WI38 (cell line): ENCODE measurements at regions not wholly inside any gene's neighbourhood (a gene's known extent, or its start where the extent isn't known, plus 50 kb on each side); places are given as distances from the start of the nearest gene placed in this dataset.
"Not testable (repeated sequence)": the region's sequence is repeated elsewhere in the genome, so short reads cannot be mapped to it uniquely, and the experiment has no call there.

Experiments
- H3K4me3 ChIP-seq: 2 replicates; pipeline ENCODE4 v1.5.1; 2011; ENCODE audit warnings: low read depth, mild to moderate bottlenecking, control low read depth, low read length
- TF ChIP-seq, protein P1 (sequence below): IDR thresholded peaks from 2 replicates; pipeline ENCODE4 v1.5.1; 2012; ENCODE audit warnings: low read depth, mild to moderate bottlenecking, control low read depth, low read length

DNA sequence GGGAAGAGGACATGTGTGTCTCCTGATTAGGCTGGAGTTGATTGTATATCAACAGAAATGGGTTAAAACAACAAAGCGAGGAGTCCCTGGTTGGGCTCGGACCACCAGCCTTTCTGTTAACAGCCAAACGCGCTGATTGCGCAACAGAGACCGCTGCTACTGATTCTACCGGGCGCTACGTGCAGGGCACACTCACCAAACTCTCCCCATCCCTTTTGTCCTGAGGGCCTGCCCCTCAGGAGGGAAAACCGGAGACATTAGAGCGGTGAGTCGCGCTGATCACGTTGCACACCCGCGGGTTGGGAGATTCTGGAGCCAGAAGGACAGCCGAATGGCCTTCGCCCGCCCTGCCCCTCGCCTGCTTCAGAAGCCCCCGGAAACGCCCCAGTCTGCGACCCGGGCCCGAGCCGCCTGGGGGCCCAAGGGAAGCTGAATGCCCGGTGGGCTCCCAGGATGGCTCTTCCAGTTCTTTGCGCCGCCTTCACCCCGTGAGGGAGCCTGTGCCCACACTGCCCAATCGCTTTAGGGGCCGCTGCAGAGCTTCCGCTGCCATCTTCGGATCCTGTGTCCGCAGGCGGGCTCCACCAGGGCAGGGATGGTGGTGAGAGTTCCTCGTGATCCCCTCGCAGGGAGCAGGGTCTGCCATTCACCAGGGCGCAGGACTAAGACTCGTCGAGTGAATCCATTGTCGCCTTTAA is 165.4 kb upstream of the NBPF11 start:
- TF ChIP-seq, protein P1, sequence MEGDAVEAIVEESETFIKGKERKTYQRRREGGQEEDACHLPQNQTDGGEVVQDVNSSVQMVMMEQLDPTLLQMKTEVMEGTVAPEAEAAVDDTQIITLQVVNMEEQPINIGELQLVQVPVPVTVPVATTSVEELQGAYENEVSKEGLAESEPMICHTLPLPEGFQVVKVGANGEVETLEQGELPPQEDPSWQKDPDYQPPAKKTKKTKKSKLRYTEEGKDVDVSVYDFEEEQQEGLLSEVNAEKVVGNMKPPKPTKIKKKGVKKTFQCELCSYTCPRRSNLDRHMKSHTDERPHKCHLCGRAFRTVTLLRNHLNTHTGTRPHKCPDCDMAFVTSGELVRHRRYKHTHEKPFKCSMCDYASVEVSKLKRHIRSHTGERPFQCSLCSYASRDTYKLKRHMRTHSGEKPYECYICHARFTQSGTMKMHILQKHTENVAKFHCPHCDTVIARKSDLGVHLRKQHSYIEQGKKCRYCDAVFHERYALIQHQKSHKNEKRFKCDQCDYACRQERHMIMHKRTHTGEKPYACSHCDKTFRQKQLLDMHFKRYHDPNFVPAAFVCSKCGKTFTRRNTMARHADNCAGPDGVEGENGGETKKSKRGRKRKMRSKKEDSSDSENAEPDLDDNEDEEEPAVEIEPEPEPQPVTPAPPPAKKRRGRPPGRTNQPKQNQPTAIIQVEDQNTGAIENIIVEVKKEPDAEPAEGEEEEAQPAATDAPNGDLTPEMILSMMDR: no peak
- no peak overlapping the region for H3K4me3 ChIP-seq

DNA sequence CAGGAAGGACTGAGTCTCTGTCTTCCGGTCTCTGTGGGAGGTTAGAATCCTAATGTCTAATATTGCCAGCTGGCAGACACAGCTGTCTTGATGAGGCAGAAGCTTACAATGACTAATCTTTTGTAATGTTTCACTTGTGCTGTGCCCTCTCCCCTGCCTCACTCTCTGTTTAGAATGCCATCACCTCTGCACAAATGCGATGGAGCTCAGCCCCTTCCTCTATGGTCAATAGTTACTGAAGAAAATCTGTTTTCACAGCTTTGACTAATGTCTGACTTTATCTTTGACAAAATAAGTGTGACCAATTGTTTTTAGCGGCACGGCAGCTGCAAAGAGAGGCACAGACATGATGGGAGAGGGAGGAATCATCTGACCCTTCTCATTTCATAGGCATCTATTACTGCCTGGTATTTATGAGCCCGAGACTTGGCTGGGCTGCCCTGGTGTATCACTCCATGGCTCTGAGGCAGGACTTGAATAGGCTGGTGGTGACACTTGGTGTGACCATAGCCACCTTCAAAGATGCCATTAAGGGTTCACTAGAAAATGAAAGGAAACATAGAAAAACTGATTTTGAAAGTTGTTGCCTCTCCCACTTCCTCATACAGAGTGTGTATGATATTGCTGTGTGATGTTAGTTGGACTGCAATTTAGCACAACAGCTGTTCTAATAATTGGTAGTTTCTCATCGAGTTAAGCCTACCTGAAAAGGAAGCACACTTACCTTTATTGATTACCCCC is 163.2 kb upstream of the NBPF11 start:
- TF ChIP-seq, protein P1: no peak
- no peak overlapping the region for H3K4me3 ChIP-seq

DNA sequence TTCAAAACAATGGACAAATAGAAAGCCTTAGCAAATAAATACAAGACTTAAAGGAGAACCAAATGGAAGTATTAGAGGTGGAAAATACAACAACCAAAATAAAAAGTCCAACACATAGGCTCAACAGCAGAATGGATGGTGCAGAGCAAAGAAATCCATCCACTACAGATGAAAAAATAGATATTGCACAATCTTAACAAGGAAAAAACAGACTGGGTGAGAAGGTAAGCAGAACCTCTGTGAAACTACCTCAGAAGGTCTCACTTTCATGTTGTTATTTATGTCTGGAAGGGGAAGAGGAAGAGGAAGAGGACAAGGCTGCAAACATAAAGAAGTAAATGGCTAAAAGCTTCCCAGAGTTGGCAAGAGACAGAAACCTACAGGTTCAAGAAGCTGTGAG is 158.7 kb upstream of the NBPF11 start:
- H3K4me3 ChIP-seq: no peak overlapping the region
- TF ChIP-seq, protein P1: no peak

DNA sequence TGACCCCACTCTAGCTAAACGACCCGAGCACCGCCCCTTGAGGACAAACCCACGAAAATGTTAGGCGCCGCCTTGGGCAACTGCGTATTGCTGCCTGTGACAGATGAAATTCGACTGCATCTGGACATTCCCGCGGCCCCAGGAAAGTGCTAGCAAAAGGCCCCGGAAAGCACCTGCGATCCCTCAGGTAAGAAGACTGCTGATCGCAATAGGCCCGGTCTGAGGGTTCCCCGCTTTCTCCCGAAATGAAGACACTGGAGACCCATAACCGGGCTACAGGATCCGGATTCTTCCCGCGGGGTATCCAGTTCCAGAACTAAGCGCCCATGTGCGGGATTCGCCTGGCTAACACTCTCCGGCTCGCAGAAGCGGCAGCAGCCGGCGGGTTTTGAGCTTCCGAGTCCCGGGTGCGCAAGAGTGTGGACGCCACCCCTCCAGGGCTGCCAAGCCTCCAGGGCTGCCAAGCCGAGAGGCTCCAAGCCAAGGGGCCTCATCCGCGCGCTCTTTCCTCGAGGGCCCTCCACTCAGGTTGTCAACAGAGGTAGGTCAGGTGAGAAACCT is 157.9 kb upstream of the NBPF11 start:
- H3K4me3 ChIP-seq: no peak overlapping the region

DNA sequence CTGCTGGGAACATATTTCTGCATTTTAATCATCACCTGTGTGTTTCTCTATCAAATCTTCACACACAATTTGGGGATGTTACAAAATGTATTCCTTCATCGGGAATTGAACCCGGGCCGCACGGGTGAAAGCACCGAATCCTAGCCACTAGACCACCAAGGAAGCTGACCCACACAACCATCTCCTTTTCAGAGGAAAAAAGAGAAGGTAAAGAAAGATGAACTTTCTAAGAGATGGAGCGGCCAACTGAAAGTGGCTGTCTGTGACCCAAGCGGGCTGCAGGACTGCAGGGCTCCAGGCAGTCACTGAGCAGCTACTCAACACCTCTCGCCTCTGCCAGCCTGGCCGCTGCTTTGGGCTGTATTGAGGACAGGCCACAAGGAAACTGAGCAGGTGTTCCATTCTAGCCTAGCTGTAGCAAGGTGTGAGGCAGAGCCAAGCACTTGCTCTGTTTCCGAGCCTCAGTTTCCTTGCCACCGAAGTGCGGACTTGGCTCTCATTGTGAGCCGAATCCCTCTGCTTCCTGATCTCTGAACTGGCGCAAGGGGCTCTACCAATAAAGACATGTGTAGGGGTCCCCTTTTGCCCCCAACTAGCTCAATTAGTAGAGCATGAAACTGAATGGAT is 156.9 kb upstream of the NBPF11 start:
- no peak overlapping the region for H3K4me3 ChIP-seq
- TF ChIP-seq, protein P1: no peak

More for the DNA sequence above, 157.9 kb upstream of the NBPF11 start:
- TF ChIP-seq, protein P1: no peak

DNA sequence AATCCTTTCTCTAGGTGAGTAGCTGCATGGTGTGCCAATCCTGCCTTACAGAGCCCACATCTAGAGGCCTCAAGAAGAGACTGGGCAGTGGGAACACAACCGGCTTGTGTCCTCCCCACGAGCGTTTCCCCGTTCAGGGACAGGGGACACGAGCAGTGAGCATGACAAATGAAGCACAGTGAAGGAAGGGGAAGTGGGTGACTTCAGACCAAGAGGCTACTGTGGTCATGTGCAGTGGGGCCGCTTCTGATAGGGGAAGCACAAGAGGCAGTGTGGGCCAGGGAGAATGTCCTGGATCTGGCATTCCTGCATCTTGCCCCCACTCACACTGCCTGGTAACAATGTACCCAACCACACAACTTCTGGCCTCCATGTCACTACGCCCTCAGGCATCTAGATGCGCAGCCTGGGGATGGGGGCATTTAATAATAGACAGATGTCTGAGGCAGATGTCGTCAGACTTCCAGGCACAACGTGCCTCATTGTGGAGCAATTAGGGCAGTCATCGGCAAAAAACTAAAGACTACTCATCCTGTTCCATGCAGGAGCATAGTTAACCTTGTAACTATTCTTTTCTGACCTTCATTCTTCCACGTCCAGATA is 155.6 kb upstream of the NBPF11 start:
- TF ChIP-seq, protein P1: no peak
- H3K4me3 ChIP-seq: no peak overlapping the region

DNA sequence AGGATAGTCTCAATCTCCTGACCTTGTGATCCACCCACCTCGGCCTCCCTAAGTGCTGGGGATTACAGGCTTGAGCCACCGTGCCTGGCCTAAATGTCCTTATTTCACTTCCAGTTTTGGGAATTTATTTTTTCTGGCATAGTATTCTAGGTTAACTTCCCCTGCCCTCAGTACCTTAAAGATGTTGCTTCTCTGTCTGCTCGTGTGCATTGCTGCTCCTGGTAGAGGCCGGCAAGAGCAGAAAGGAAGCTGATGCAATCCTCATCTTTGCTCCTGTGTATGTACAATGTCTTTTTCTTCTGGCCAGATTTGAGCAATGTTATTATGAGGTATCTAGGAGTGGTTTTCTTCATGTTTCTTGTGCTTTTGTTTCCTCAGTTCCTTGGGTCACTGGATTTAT is 152.9 kb upstream of the NBPF11 start:
- not testable (repeated sequence) for H3K4me3 ChIP-seq

DNA sequence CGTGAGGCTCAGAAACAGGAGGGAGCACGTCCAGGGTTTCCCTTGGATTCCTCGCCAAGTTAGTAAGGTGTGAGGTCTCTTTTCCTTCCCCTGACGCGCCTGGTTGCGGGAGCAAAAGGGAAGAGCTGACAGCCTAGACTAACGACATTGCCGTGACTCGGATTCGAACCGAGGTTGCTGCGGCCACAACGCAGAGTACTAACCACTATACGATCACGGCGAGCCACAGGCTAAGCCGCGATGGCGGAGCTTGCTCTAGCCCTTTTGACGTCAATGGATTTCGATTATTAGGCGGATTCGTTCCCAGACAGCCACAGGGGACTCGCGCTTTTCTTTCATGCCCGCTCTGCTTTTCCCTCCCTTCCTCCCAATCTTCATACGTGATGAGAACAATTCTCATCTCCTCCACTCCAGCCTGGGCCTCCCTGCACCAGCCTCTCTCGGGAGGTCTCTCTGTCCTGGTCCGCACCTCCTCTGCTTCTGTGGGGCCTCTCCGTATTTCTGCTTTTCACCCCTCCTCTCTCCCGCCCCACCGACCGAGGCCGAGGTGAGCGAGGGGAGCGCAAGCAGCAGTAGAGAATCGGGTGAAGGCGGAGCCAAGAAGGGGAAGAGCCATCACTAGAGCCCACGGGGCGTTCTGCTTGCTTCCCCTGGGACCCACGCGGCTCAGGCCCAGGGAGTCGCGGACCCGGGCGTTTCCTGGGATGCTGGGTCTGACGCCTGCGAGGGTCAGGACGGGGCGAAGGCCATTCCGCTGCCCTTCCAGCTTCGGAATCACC is 150.7 kb upstream of the NBPF11 start:
- peak overlapping the region; percentile 58 for H3K4me3 ChIP-seq

DNA sequence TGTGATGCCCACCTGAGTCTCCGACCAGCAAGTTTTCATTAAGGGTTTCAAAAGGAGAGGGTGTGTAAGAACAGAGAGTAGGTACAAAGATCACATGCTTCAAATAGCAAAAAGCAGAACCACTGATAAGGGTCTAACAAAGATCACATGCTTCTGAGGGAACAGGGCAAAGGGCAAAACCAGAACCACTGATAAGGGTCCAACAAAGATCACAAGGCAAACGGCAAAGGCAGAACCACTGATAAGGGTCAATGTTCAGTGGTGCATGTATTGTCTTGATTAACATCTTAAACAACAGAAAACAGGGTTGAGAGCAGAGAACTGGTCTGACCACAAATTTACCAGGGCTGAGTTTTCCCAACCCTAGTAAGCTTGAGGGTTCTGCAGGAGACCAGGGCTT is 145.8 kb upstream of the NBPF11 start:
- not testable (repeated sequence) for H3K4me3 ChIP-seq
